HEK293 (cell line): ENCODE measurements at regions not wholly inside any gene's neighbourhood (a gene's known extent, or its start where the extent isn't known, plus 50 kb on each side); places are given as distances from the start of the nearest gene placed in this dataset.
"Not testable (repeated sequence)": the region's sequence is repeated elsewhere in the genome, so short reads cannot be mapped to it uniquely, and the experiment has no call there.

ENCODE experiments used
- CTCF ChIA-PET: fragments of 350-600 bp; formaldehyde crosslinking; extraction: SDS; loops from one replicate; lab custom pipeline; 2021; ENCODE audit warnings: antibody characterized with exemption; lab: Yijun Ruan, JAX
- POLR2A ChIA-PET: fragments of 300-600 bp; formaldehyde crosslinking; extraction: SDS; loops from one replicate; lab custom pipeline; 2020; ENCODE audit warnings: antibody characterized with exemption, inconsistent platforms; lab: Yijun Ruan, JAX
- H3K27ac ChIP-seq: fragments of 200-500 bp; sonication (Bioruptor generic); 2 replicates; pipeline ENCODE4 v1.5.1; 2014; ENCODE audit warnings: low read depth, low read length, control low read depth, inconsistent platforms; ENCODE audit errors: extremely low read depth
- H3K36me3 ChIP-seq, 2 experiments: fragments of 200-500 bp in 1 of 2; sonication (Bioruptor generic) in 1 of 2; 1 replicate in 1 of 2; 2 replicates in 1 of 2; pipeline ENCODE4 v1.5.1; 2014 to 2017; ENCODE audit warnings: inconsistent platforms in 2 of 2, low read length in 2 of 2; ENCODE audit not compliant: control insufficient read depth in 2 of 2, insufficient read depth in 1 of 2
- H3K4me1 ChIP-seq: fragments of 200-500 bp; sonication (Bioruptor generic); 2 replicates; pipeline ENCODE4 v1.5.1; 2014; ENCODE audit warnings: mild to moderate bottlenecking, low read length, inconsistent platforms; ENCODE audit not compliant: control insufficient read depth, insufficient read depth
- H3K4me3 ChIP-seq: 2 replicates; pipeline ENCODE4 v1.5.1; 2011; ENCODE audit warnings: low read depth, mild to moderate bottlenecking, control low read depth, low read length, moderate library complexity
- H3K9me3 ChIP-seq: fragments of 200-500 bp; sonication (Bioruptor generic); 2 replicates; pipeline ENCODE4 v1.5.1; 2014; ENCODE audit warnings: low read depth, low read length, inconsistent platforms; ENCODE audit not compliant: control insufficient read depth, insufficient read depth
- IKZF3 ChIP-seq: fragments of 450-650 bp; IDR thresholded peaks from 2 replicates; pipeline ENCODE4 v1.5.0; 2018; ENCODE audit warnings: missing biosample characterization, mild to moderate bottlenecking, missing genetic modification characterization, moderate library complexity
- KLF9 ChIP-seq: fragments of 450-650 bp; formaldehyde crosslinking; IDR thresholded peaks from 2 replicates; pipeline ENCODE4 v1.5.1; 2016; ENCODE audit warnings: missing biosample characterization, missing genetic modification characterization, low read depth
- SP7 ChIP-seq: fragments of 450-650 bp; formaldehyde crosslinking; IDR thresholded peaks from 2 replicates; pipeline ENCODE4 v1.5.1; 2016; ENCODE audit warnings: missing biosample characterization, missing genetic modification characterization
- ZBTB21 ChIP-seq: fragments of 450-650 bp; formaldehyde crosslinking; IDR thresholded peaks from 2 replicates; pipeline ENCODE4 v1.5.1; 2017; ENCODE audit warnings: missing biosample characterization, missing genetic modification characterization
- ZNF114 ChIP-seq: fragments of 450-650 bp; formaldehyde crosslinking; IDR thresholded peaks from 2 replicates; pipeline ENCODE4 v1.5.0; 2017; ENCODE audit warnings: missing biosample characterization, missing genetic modification characterization
- ZNF132 ChIP-seq: fragments of 450-650 bp; formaldehyde crosslinking; IDR thresholded peaks from 2 replicates; pipeline ENCODE4 v1.5.1; 2017; ENCODE audit warnings: missing biosample characterization, missing genetic modification characterization, borderline replicate concordance
- ZNF423 ChIP-seq: fragments of 450-650 bp; formaldehyde crosslinking; IDR thresholded peaks from 2 replicates; pipeline ENCODE4 v1.5.1; 2016; ENCODE audit warnings: missing biosample characterization, missing genetic modification characterization
- ZNF600 ChIP-seq: fragments of 450-650 bp; formaldehyde crosslinking; IDR thresholded peaks from 2 replicates; pipeline ENCODE4 v1.5.1; 2016; ENCODE audit warnings: missing biosample characterization, missing genetic modification characterization
- ZNF707 ChIP-seq: fragments of 450-650 bp; formaldehyde crosslinking; IDR thresholded peaks from 2 replicates; pipeline ENCODE4 v1.5.1; 2016; ENCODE audit warnings: missing biosample characterization, missing genetic modification characterization
- ZNF837 ChIP-seq: fragments of 450-650 bp; formaldehyde crosslinking; IDR thresholded peaks from 2 replicates; pipeline ENCODE4 v1.5.1; 2016; ENCODE audit warnings: missing biosample characterization, missing genetic modification characterization
- TF ChIP-seq, protein P1 (sequence below): fragments of 450-650 bp; IDR thresholded peaks from 2 replicates; pipeline ENCODE4 v1.5.1; 2018; ENCODE audit warnings: missing biosample characterization, missing genetic modification characterization
- TF ChIP-seq, protein P2 (sequence below): fragments of 450-650 bp; formaldehyde crosslinking; IDR thresholded peaks from 2 replicates; pipeline ENCODE4 v1.5.1; 2016; ENCODE audit warnings: missing biosample characterization, missing genetic modification characterization
- TF ChIP-seq, protein P3 (sequence below): fragments of 450-650 bp; formaldehyde crosslinking; IDR thresholded peaks from 2 replicates; pipeline ENCODE4 v1.5.1; 2016; ENCODE audit warnings: missing biosample characterization, missing genetic modification characterization, low read depth
- TF ChIP-seq, protein P4 (sequence below): fragments of 450-650 bp; formaldehyde crosslinking; IDR thresholded peaks from 2 replicates; pipeline ENCODE4 v1.5.1; 2016; ENCODE audit warnings: missing biosample characterization, missing genetic modification characterization
- TF ChIP-seq, protein P5 (sequence below): fragments of 450-650 bp; formaldehyde crosslinking; IDR thresholded peaks from 2 replicates; pipeline ENCODE4 v1.5.1; 2016; ENCODE audit warnings: missing biosample characterization, missing genetic modification characterization

DNA sequence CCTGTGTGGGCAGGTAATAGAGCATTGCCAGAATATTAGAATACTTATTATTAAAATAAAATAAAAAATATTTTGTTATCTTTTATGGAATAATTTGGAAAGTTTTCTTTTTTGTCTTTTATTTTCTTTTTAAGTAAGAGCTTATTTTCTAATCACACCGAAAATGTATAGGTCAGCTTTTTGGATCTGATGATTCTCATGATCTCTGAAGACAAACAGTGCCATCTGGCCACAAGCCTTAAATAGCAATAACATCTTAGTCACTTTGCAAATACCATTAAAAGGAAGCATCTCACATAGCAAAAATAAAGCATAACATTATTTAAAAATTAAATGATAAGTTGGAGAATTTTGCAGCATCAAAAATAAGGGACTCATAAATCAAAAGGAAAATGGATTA is 213.8 kb downstream of the PLA2G4A start:
- POLR2A ChIA-PET = no interaction called here
- CTCF ChIA-PET = interaction anchor here (0.7 kb wide), 4 partner anchors 9 to 1540 kb away, joined by 3 read pairs; no protein-coding TSS in a partner anchor

DNA sequence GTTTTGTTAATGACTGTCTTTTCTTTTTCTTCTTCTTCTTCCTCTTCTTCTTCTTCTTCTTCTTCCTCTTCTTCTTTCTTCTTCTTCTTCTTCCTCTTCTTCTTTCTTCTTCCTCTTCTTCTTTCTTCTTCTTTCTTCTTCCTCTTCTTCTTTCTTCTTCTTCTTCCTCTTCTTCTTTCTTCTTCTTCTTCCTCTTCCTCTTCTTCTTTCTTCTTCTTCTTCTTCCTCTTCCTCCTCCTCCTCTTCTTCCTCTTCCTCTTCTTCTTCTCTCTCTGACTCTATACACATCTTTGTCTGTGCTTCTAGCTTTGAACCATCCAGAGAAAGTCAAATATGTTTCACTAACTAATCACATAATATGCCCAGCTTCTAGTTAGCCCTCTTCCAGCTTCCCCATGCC is 214.7 kb downstream of the PLA2G4A start:
- H3K4me3 ChIP-seq, POLR2A ChIA-PET, H3K36me3 ChIP-seq, H3K4me1 ChIP-seq, H3K9me3 ChIP-seq, H3K27ac ChIP-seq: not testable (repeated sequence)
- CTCF ChIA-PET = interaction anchor here (0.7 kb wide), 1 partner anchor 14 kb away, joined by 4 read pairs; no protein-coding TSS in a partner anchor
- TF ChIP-seq, protein P1, sequence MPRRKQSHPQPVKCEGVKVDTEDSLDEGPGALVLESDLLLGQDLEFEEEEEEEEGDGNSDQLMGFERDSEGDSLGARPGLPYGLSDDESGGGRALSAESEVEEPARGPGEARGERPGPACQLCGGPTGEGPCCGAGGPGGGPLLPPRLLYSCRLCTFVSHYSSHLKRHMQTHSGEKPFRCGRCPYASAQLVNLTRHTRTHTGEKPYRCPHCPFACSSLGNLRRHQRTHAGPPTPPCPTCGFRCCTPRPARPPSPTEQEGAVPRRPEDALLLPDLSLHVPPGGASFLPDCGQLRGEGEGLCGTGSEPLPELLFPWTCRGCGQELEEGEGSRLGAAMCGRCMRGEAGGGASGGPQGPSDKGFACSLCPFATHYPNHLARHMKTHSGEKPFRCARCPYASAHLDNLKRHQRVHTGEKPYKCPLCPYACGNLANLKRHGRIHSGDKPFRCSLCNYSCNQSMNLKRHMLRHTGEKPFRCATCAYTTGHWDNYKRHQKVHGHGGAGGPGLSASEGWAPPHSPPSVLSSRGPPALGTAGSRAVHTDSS (tag by site-specific recombination) = peak; percentile 92

More for the DNA sequence above, 213.8 kb downstream of the PLA2G4A start:
- H3K4me3 ChIP-seq = no peak overlapping the region
- no peaks in the 10 kb centered on the region for H3K4me1 ChIP-seq
- H3K36me3 ChIP-seq = no peaks in the 10 kb centered on the region
- no peak overlapping the region for H3K27ac ChIP-seq
- no peak for TF ChIP-seq ZNF600 (tag by site-specific recombination)
- TF ChIP-seq, protein P2, sequence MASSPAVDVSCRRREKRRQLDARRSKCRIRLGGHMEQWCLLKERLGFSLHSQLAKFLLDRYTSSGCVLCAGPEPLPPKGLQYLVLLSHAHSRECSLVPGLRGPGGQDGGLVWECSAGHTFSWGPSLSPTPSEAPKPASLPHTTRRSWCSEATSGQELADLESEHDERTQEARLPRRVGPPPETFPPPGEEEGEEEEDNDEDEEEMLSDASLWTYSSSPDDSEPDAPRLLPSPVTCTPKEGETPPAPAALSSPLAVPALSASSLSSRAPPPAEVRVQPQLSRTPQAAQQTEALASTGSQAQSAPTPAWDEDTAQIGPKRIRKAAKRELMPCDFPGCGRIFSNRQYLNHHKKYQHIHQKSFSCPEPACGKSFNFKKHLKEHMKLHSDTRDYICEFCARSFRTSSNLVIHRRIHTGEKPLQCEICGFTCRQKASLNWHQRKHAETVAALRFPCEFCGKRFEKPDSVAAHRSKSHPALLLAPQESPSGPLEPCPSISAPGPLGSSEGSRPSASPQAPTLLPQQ (tag by site-specific recombination) = no peak
- TF ChIP-seq, protein P3, sequence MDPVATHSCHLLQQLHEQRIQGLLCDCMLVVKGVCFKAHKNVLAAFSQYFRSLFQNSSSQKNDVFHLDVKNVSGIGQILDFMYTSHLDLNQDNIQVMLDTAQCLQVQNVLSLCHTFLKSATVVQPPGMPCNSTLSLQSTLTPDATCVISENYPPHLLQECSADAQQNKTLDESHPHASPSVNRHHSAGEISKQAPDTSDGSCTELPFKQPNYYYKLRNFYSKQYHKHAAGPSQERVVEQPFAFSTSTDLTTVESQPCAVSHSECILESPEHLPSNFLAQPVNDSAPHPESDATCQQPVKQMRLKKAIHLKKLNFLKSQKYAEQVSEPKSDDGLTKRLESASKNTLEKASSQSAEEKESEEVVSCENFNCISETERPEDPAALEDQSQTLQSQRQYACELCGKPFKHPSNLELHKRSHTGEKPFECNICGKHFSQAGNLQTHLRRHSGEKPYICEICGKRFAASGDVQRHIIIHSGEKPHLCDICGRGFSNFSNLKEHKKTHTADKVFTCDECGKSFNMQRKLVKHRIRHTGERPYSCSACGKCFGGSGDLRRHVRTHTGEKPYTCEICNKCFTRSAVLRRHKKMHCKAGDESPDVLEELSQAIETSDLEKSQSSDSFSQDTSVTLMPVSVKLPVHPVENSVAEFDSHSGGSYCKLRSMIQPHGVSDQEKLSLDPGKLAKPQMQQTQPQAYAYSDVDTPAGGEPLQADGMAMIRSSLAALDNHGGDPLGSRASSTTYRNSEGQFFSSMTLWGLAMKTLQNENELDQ (tag by site-specific recombination) = no peak
- TF ChIP-seq, protein P4, sequence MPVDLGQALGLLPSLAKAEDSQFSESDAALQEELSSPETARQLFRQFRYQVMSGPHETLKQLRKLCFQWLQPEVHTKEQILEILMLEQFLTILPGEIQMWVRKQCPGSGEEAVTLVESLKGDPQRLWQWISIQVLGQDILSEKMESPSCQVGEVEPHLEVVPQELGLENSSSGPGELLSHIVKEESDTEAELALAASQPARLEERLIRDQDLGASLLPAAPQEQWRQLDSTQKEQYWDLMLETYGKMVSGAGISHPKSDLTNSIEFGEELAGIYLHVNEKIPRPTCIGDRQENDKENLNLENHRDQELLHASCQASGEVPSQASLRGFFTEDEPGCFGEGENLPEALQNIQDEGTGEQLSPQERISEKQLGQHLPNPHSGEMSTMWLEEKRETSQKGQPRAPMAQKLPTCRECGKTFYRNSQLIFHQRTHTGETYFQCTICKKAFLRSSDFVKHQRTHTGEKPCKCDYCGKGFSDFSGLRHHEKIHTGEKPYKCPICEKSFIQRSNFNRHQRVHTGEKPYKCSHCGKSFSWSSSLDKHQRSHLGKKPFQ (tag by site-specific recombination) = no peak
- no peak for TF ChIP-seq IKZF3 (tag by site-specific recombination)
- no peak for TF ChIP-seq ZBTB21
- TF ChIP-seq ZNF114 = no peak
- no peaks in the 10 kb centered on the region for H3K9me3 ChIP-seq

DNA sequence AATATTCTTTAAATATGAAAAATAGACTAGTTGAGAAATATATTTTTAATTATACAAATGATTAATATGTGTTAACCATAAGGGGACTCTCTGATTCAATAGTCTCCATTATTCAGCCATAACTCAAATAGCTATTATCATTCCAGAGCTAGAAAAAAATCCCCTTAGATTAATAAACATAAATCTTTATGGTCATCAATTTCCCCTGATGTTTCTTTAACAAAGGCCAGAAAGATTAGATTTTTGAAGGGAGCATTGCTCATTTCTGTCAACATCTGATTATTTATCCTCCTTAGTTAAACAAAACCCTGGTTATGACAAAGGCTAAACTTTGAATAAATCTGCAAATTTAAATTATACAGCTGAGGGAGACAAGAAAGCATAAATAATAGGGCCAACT is 215.7 kb downstream of the PLA2G4A start:
- Histone ChIP-seq H3K9me3 (no peaks in the 10 kb centered on the region), H3K36me3 (no peaks in the 10 kb centered on the region), H3K4me1 (no peaks in the 10 kb centered on the region), H3K4me3 (no peak overlapping the region), H3K27ac (no peak overlapping the region)
- ChIA-PET CTCF (no interaction called here), POLR2A (no interaction called here)
- TF ChIP-seq ZNF423 (tag by site-specific recombination) (no peak), ZNF707 (no peak), KLF9 (tag by site-specific recombination) (no peak), ZNF837 (tag by site-specific recombination) (no peak), SP7 (tag by site-specific recombination) (no peak), ZNF132 (tag by site-specific recombination) (no peak)
- TF ChIP-seq, protein P5, sequence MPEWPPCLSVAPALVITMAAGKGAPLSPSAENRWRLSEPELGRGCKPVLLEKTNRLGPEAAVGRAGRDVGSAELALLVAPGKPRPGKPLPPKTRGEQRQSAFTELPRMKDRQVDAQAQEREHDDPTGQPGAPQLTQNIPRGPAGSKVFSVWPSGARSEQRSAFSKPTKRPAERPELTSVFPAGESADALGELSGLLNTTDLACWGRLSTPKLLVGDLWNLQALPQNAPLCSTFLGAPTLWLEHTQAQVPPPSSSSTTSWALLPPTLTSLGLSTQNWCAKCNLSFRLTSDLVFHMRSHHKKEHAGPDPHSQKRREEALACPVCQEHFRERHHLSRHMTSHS = no peak
